C4-2B (cell line): ENCODE measurements at regions not wholly inside any gene's neighbourhood (a gene's known extent, or its start where the extent isn't known, plus 50 kb on each side); places are given as distances from the start of the nearest gene placed in this dataset.

Source experiments
- ZFX ChIP-seq: fragments of 450-650 bp; IDR thresholded peaks from 2 replicates; pipeline ENCODE4 v1.6.1; 2017
- TF ChIP-seq, protein P1 (sequence below): fragments of 450-650 bp; conservative IDR thresholded peaks from 2 replicates; pipeline ENCODE4 v1.5.1; 2017; ENCODE audit warnings: mild to moderate bottlenecking

DNA sequence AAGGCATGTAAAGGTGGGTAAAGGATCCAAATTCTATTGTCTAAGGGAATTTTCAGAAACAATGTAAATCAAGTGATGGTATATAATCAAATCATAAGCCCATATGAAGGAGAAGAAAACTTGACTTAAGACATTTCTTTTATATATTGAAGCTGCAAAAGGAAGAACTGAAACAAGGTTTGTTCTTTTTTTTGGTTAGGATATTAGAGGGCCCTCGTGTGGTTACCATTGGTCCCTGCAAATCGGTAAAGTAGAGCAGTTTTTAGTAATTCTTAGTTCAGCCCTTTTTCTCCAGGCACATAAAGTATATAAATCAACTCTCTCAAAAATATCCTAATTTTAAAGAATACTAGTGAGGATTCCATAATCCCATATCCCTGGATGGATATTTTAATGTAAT, 105.6 kb upstream of the STK17B start:
- TF ChIP-seq, protein P1, sequence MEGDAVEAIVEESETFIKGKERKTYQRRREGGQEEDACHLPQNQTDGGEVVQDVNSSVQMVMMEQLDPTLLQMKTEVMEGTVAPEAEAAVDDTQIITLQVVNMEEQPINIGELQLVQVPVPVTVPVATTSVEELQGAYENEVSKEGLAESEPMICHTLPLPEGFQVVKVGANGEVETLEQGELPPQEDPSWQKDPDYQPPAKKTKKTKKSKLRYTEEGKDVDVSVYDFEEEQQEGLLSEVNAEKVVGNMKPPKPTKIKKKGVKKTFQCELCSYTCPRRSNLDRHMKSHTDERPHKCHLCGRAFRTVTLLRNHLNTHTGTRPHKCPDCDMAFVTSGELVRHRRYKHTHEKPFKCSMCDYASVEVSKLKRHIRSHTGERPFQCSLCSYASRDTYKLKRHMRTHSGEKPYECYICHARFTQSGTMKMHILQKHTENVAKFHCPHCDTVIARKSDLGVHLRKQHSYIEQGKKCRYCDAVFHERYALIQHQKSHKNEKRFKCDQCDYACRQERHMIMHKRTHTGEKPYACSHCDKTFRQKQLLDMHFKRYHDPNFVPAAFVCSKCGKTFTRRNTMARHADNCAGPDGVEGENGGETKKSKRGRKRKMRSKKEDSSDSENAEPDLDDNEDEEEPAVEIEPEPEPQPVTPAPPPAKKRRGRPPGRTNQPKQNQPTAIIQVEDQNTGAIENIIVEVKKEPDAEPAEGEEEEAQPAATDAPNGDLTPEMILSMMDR = peak; percentile 75
- no peak for TF ChIP-seq ZFX
